GM20000 (cell line): ENCODE measurements at regions not wholly inside any gene's neighbourhood (a gene's known extent, or its start where the extent isn't known, plus 50 kb on each side); places are given as distances from the start of the nearest gene placed in this dataset.

Experiments used
- DNase-seq: peaks from one replicate; pipeline ENCODE4 v3.0.0; 2012; ENCODE audit warnings: low spot score
- TF ChIP-seq, protein P1 (sequence below): IDR thresholded peaks from 2 replicates; pipeline ENCODE4 v1.5.1; 2012; ENCODE audit warnings: mild to moderate bottlenecking, control low read depth; ENCODE audit errors: extremely low read depth, missing control alignments

DNA sequence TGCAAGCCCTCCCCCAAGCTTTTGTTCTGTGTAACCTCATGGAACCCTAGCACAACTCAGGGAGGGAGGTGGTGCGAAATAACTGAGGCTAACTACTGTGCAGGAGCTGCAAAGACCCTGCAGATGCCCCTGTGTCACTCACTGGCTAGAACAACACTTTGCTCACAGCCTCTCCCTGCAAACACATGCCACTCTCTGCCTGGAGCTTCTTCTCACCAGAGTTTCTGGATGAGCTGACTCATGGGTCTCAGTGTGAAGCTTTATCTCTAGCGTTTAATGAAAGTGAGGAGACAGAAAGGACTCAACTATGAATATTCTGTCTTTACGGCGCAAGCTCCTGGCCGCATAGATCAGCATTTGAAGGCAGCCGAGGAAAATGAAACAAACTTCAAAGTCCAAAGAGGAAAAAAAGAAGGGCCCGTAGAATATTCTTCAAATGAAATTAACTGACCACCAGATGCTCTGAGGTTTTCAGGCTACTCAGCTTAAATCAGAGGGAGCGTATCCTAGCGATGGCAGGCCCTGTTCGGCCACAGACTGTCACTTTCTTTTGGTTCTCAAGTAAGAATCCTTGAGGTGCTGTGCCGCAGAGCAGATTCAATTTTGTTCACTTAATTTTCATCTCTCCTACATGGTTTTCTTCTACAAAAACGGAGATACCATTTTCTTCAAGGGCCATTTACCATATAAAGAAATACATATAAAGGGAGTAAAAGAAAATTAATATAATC, 77.7 kb upstream of the TAS2R1 start:
- TF ChIP-seq, protein P1, sequence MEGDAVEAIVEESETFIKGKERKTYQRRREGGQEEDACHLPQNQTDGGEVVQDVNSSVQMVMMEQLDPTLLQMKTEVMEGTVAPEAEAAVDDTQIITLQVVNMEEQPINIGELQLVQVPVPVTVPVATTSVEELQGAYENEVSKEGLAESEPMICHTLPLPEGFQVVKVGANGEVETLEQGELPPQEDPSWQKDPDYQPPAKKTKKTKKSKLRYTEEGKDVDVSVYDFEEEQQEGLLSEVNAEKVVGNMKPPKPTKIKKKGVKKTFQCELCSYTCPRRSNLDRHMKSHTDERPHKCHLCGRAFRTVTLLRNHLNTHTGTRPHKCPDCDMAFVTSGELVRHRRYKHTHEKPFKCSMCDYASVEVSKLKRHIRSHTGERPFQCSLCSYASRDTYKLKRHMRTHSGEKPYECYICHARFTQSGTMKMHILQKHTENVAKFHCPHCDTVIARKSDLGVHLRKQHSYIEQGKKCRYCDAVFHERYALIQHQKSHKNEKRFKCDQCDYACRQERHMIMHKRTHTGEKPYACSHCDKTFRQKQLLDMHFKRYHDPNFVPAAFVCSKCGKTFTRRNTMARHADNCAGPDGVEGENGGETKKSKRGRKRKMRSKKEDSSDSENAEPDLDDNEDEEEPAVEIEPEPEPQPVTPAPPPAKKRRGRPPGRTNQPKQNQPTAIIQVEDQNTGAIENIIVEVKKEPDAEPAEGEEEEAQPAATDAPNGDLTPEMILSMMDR = no peak
- no peak for DNase-seq

DNA sequence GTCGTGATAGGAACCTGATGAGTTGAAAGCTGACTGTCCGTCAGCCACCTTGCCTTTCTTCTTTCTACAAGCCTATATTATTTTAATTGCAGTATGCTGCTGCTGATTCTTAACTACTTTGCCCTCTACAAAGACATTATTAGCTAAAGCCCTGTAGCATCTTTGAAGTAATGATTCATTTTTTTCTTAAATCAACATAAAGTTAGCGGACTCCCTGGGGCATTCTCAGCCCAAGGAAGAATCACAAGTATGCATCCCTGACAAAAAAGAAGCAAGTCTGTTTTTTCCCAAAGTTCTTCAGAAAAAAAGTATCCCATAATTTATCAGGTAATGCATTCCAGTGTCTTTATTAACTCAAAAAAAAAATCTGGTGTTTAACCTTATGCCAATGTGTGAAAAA, 69.5 kb upstream of the TAS2R1 start:
- no peak for DNase-seq
- TF ChIP-seq, protein P1 = no peak

DNA sequence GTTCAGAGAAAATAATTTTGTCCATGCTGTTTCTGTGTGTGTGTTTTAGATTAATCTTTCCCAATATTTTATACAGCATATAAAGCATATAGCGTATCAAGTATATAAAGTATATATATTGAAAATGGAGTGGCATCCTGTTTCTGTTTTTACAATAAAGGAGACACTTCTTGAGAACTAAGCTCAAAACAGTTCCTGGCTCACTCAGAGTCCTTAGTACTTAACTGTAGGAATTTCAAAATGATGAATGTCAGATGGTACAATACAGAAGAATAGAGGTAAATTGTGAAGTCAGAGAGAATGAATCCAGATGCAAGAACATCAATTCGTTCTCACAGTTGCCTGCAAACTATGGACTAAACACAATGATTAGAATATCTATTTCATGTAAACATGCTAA, 68.7 kb upstream of the TAS2R1 start:
- TF ChIP-seq, protein P1 = no peak

DNA sequence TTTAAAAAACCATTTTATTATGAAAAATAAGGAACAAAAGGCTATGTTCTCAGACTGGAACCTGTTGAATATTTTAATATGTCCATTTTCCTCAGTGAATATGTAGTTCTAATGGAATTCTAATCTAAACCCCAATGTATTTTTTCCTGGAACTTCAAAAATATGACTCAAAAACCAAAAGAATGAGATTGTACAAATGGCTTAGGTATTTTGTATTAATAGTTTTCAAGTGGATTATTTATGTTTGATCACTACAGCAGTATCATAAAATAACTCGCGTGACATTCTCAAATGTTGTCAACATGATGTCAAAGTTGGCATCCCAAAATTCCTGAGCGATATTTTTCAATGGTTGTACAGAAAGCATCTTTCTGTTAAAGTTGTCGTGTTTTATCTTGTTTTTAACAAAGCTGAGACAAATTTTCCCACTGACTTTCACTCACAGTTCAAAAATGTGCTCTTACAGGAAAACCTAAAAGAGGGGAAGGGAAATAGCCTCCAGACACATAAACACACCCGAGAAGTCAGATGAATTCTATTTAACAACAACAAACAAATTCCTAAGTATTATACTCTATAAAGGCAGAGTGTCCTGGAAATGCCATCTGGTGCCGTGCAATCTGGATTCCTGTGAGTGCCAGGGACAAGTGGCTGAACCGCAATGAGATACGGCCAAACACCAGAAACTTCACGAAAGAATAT, 68.1 kb upstream of the TAS2R1 start:
- TF ChIP-seq, protein P1 = no peak
- DNase-seq = no peak

More for the DNA sequence above, 68.7 kb upstream of the TAS2R1 start:
- DNase-seq = no peak

DNA sequence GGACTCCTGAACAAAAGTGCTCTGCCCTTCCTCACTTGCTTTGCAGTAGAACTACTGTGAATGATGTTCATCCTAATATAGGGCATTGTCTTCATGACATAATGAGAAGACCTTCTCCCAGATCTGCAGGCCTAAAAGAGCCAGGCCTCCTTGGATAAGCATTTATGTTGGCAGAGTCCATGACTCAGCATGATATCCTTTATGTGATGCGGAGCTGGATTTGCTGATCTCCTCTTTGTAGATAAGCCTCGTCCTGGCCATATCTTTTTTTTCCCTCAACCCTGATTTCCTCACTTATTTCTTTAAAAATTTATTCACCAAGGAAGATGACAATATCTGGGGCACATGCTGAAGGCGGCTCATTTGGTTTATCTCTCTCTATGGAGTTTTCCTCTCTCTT, 62.4 kb upstream of the TAS2R1 start:
- no peak for DNase-seq
- TF ChIP-seq, protein P1 = no peak

DNA sequence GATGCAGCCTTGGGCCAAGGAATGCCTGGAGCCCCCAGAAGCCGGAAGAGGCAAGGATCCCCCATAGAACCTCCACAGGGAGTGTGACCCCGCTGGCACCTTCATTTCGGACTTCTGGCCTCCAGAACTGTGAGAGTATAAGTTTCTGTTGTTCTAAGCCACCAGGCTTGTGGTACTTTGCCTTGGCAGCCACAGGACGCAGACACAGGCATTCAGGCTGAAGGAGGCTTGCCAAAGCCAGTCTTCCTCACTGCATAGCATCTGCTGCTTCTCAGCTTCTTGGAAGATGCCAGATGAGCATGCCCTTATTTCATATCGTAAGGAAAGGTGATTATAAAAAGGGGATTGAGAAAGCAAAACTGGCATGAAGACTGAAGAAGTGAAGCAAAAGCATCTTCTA, 61.1 kb upstream of the TAS2R1 start:
- DNase-seq = no peak
- TF ChIP-seq, protein P1 = no peak

DNA sequence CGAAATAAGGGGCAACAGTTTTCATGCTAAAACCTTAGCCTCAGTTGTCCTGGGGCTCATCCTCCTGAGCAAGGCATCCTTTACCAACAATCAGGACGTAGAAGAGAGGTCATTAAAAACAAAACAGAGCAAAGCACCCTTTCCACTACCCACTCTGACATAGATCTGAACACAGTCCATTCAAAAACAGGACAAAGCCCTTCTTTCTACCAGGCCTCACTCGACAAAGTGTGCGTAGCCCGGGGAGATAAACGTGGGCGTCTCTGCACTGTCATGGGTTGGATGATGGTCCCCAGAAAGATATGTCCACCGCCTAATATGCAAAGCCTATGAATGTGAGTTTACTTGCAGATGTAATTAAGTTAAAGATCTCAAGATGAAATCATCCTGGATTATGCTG, 60.6 kb upstream of the TAS2R1 start:
- TF ChIP-seq, protein P1 = no peak
- no peak for DNase-seq
